ENCODE measurements at regions not wholly inside any gene's neighbourhood (a gene's known extent, or its start where the extent isn't known, plus 50 kb on each side); places are given as distances from the start of the nearest gene placed in this dataset.
A peak's percentile ranks its signal among the peaks of the same experiment; 100 is the strongest.

DNA sequence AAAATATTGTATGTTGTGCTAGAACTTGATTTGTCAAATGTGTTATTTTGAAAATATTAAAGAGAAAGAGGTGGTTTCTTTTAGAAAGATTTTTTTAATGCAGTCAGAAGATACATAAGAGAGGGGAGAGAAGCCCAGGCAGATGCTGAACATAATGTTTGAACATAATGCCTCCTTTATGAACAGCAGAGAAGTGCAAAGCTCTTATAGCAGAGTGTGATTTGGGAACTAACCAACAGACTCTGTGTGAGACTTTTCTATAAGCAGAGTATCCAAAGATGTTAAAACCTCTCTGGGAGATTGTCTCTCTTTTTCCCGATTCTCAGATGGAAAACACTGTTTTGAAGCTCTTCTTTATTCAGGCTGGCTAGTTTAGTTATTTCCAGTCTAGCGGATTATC lies 1274.1 kb upstream of the SPRY2 start:
- H3K4me3 ChIP-seq (ENCODE audit: control insufficient read depth, low read depth, low read length), result no peak overlapping the region

DNA sequence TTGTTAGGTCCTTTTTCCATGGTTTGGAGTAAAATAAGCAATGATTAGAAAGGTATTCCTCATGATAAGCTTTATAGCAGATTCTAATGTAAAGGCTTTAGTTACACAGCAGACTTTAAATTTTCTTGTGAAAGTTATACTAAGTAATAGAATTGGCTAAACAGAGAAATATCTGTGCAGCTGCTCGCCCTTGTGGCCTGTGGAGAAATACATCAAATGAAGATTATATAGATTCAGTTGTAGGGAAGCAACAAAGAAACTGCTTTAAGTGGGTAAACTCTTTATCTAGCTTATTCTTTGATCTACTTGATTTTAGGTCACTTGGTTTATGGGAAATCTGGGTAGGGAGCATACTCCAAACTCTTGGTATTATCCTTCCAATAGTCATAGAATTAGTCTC lies 1269.7 kb upstream of the SPRY2 start:
- TF ChIP-seq, protein P1, sequence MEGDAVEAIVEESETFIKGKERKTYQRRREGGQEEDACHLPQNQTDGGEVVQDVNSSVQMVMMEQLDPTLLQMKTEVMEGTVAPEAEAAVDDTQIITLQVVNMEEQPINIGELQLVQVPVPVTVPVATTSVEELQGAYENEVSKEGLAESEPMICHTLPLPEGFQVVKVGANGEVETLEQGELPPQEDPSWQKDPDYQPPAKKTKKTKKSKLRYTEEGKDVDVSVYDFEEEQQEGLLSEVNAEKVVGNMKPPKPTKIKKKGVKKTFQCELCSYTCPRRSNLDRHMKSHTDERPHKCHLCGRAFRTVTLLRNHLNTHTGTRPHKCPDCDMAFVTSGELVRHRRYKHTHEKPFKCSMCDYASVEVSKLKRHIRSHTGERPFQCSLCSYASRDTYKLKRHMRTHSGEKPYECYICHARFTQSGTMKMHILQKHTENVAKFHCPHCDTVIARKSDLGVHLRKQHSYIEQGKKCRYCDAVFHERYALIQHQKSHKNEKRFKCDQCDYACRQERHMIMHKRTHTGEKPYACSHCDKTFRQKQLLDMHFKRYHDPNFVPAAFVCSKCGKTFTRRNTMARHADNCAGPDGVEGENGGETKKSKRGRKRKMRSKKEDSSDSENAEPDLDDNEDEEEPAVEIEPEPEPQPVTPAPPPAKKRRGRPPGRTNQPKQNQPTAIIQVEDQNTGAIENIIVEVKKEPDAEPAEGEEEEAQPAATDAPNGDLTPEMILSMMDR (conservative IDR thresholded peaks at IDR 0.05; ENCODE audit: control insufficient read depth, insufficient read depth, low read depth, low read length), result no peak
- H3K4me3 ChIP-seq (ENCODE audit: control insufficient read depth, low read depth, low read length), result no peak overlapping the region
- no peak for DNase-seq (ENCODE audit: low read depth)

More for the DNA sequence above, 1274.1 kb upstream of the SPRY2 start:
- TF ChIP-seq, protein P1 (conservative IDR thresholded peaks at IDR 0.05; ENCODE audit: control insufficient read depth, insufficient read depth, low read depth, low read length), result no peak
- DNase-seq (ENCODE audit: low read depth), result no peak

DNA sequence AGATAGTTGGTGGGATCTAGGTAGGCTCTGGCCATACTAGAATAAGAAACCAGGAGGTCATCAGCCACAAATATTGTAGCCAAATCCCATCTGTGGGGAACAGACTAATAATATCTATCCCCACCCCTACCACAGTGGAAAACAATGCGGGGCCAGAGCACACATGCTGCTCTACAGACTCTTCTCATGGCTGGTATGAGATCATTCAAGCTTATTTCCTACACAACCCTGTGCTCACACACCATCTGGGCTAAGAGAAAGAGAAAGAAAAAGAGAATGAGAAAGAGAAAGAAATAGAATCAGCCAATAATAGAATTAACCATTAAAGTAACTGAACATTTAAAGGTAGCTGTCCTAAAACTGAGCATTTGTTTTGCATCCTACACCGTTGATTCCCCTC lies 1268.4 kb upstream of the SPRY2 start:
- TF ChIP-seq, protein P1 (conservative IDR thresholded peaks at IDR 0.05; ENCODE audit: control insufficient read depth, insufficient read depth, low read depth, low read length), result no peak
- H3K4me3 ChIP-seq (ENCODE audit: control insufficient read depth, low read depth, low read length), result no peak overlapping the region
- DNase-seq (ENCODE audit: low read depth), result no peak

DNA sequence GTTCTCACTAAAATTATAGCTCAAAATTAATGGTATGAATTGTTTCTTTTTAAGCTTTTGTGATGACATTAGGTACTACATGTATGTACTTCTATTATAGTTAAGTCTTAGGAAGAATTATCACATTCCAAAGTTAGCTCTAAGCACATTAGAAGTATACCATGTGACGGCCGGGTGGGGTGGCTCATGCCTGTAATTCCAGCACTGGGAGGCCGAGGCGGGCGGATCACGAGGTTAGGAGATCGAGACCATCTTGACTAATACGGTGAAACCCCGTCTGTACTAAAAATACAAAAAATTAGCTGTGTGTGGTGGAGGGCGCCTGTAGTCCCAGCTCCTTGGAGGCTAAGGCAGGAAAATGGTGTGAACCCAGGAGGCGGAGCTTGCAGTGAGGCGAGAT lies 1265.1 kb upstream of the SPRY2 start:
- no peak for DNase-seq (ENCODE audit: low read depth)
- TF ChIP-seq, protein P1 (conservative IDR thresholded peaks at IDR 0.05; ENCODE audit: control insufficient read depth, insufficient read depth, low read depth, low read length), result no peak
- H3K4me3 ChIP-seq (ENCODE audit: control insufficient read depth, low read depth, low read length), result no peak overlapping the region

DNA sequence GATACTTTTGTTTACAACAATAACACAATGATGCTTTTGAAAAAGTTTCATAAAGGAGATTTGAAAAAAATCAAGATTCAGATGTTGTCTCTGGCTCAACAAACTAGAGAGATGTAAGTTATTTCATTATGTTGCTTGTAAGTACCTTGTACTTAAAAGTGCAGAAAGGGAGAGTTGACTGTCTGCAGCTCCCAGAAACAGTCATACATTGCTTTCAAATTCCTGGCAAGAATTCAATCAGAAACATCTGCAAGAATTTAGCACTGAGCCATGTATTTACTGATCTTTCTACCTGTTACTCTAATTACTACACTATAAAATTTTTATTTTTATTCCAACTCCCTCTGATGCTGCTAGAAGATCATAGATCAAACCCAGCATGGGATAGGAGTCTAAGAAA lies 1261.3 kb upstream of the SPRY2 start:
- DNase-seq (ENCODE audit: low read depth), result peak; percentile 3
- TF ChIP-seq, protein P1 (conservative IDR thresholded peaks at IDR 0.05; ENCODE audit: control insufficient read depth, insufficient read depth, low read depth, low read length), result no peak
- H3K4me3 ChIP-seq (ENCODE audit: control insufficient read depth, low read depth, low read length), result no peak overlapping the region

DNA sequence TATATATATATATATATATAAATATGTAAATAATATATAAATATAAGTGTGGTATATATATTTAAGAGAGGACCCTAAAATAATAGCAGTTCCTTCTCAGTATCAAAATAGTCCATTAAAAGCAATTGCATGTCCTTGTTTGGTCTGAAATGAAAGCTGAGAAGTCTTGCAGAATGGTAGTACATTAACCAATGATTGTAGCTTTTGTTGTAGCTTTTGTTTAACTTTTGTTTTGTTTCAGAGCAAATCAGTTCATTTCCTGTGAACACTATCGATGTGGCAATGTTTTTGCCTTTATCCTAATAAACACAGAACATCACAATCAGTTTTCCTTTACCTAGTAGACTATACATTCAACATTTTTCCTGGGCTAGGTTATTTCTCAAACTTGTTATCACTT lies 1256.2 kb upstream of the SPRY2 start:
- no peak for DNase-seq (ENCODE audit: low read depth)
- H3K4me3 ChIP-seq (ENCODE audit: control insufficient read depth, low read depth, low read length), result no peak overlapping the region
- TF ChIP-seq, protein P1 (conservative IDR thresholded peaks at IDR 0.05; ENCODE audit: control insufficient read depth, insufficient read depth, low read depth, low read length), result no peak

DNA sequence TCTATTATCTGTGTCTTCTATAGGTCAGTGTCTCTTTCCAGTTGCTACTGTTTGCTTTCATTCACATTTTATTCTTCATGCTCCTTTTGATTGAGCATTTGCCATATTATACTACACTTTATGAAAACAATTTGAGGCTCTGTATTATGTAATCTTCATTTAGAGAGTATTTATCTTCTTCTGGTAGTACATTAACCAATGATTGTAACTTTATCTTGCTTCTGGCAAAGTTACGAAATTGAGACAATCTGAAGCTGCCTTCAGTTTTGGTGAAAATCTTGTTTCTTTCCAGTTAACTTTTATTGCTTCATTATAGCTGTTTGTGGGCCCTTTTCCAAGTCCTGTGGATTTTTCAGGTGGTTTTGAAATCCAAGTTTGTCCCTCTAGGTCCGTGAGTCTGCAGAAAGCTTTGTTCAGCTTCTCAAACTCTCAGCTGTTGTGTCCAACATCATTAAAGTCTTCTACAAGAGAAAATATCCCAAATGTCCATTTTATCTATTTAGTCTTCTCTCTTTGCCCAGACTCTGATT lies 1255.4 kb upstream of the SPRY2 start:
- TF ChIP-seq, protein P1 (conservative IDR thresholded peaks at IDR 0.05; ENCODE audit: control insufficient read depth, insufficient read depth, low read depth, low read length), result no peak
- H3K4me3 ChIP-seq (ENCODE audit: control insufficient read depth, low read depth, low read length), result no peak overlapping the region
- no peak for DNase-seq (ENCODE audit: low read depth)

All from fibroblast of mammary gland (primary cell).